HG03280 (cell line): ENCODE measurements at regions not wholly inside any gene's neighbourhood (a gene's known extent, or its start where the extent isn't known, plus 50 kb on each side); places are given as distances from the start of the nearest gene placed in this dataset.
"Not testable (repeated sequence)": the region's sequence is repeated elsewhere in the genome, so short reads cannot be mapped to it uniquely, and the experiment has no call there.

Experiments
- ATAC-seq: cut with Tn5 transposase; IDR thresholded peaks from one replicate; pipeline ENCODE4 v1.9.1; 2021; ENCODE audit warnings: mild to moderate bottlenecking, moderate library complexity; ENCODE audit not compliant: unreplicated experiment

DNA sequence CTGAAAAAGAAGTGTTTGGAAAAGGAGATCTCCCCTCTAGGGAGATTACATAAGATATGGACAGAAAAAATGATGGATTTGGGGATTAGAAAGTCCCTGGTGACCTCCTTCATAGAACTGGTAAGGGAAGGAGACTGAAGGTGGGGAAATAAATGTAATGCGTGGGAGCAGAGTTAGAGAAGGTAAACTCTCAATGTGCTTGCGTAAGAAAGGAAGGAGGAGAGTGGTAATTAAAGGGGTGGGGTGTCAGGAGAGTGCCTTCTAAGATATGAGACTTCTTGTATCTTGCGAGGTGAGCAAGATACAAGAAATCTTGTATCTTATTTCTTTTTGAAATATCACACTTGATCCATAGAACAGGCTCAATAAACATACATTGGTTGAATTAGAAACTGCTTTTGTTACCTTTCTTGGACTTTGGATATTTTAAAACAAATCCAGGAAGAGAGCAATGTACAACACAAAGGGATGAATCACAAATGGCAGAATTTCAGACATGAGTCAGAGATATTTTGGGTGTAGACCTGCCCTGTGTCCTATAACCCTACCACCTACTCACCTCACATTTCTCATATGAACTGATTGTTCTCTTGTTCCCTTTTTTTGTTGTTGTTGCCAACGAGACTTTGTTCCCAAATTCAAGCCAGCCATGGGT, 342.4 kb downstream of the INSIG2 start:
- no peak for ATAC-seq

DNA sequence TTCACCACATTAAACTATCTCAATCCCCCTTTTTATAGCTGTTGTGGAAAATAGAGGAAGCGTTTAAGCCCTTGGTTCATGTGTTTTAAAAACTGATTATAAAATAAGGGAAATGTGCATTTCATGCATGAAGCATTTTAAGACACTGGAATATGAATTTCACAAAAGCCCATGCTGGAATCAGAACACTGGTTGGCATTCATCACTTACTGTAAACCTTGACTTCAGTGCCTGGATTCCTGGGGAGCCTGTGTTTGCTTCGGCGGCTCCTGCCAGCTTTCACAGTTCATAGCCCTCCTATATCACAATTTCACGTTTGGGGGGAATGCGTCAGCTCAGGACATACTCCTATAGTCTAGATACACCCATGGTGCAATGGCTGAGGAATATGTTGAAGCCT, 336.9 kb downstream of the INSIG2 start:
- ATAC-seq: no peak

DNA sequence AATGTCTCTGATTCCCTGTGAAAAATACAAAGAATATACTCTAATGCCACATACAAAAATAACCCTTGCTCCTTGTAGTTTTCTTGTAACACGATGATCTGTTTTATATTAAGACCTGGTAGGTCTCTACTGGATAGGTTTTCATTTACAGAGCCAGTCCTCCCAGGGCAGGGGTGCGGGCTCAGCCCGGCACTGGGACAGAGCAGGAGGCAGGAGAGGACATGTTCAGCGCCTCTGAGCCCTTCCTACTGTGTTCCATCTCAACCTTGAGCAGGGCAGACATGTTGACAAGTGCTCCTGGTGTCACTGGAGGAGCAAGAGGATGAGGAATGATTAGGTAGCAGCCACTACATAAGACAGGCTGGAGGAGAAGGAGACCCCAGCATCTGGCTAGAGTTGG, 335.5 kb downstream of the INSIG2 start:
- ATAC-seq: no peak

DNA sequence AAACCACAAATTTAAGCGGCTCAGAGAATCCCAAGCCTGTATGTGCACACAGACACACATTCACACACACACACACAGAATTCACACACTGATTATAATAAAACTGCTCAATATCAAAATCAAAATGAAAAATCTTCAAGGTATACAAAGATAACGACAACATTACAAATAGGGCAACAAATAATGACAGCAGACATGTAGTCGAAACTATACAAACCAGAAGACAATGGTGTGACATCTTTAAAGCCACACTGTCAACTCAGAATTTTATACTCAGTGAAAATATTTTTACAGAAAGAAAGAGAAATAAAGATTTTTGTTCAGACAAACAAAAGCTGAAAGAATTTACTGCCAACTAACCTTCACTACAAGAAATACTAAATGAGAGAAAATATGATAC, 333.4 kb downstream of the INSIG2 start:
- no peak for ATAC-seq

DNA sequence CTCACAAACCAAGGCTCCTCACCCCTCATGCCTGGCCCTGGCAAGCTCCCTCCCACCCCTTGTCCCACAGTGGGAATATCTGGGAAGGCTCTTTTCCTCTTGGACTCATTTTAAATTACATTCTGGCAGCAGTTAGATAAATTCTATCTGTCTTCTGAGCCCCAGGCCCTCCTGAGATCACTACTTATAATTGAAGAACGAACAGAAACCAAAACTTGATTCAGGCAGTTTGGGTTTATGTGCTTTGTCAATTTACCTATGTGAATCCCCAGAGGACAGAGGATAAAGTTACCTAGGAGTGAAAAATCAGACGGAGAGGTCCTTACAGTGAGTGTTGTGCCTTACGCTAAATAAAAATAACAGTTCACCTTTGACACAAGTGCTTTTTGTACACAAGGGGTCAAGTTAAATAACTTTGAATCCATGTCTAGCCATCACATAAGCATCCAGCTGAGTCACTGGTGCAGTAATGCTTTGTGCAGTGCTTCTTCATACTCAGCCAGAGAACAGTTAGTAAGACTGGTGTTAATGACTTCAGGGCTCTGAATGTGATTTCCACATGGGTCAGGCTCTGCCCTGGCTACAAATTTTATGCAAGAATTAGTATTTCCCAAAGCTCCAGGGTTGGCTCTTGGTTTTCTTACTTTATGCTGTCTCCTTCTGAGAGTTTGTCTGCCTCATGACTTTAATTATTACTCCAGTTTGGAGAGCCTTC, 329.3 kb downstream of the INSIG2 start:
- ATAC-seq: no peak

DNA sequence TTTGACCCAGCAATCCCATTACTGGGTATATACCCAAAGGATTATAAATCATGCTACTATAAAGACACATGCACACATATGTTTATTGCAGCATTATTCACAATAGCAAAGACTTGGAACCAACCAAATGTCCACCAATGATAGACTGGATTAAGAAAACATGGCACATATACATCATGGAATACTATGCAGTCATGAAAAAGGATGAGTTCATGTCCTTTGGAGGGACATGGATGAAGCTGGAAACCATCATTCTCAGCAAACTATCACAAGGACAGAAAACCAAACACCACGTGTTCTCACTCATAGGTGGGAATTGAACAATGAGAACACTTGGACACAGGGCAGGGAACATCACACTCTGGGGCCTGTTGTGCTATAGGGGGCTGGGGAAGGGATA, 326.9 kb downstream of the INSIG2 start:
- ATAC-seq: not testable (repeated sequence)

DNA sequence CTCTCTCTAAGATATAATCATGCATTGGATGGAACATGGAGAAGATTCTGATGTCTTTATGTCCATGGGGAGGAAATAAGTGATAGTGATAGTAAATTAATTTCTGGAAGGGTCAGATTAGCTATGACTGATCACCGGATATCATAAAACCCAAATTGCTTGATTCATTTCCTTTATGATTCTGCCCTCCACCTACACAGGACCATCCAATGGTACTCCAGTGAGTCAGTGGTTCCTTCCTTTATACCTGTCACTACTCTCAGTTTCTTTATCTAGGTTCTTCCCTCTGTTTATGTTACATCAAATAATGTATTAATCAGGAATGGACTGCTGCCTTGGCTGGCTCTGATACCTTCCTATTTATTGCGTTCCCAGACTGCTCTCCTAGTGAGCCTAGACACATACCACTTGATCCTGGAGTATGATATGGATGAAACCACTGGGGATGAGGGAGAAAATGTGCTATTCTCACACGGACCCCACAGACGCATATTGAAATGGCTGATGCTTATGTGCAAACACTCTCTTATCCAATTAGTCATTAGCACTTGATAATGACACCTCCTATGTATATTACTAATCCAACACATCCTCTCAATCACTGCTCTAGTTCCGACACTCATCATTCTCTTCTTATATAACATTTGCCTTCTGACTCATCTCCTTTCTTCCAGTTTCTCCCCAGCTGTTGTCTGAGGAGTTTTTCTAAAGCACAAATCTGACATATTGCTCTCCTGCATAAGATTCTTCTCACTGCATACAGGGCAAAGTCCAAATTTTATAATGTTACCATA, 315.6 kb downstream of the INSIG2 start:
- ATAC-seq: no peak

DNA sequence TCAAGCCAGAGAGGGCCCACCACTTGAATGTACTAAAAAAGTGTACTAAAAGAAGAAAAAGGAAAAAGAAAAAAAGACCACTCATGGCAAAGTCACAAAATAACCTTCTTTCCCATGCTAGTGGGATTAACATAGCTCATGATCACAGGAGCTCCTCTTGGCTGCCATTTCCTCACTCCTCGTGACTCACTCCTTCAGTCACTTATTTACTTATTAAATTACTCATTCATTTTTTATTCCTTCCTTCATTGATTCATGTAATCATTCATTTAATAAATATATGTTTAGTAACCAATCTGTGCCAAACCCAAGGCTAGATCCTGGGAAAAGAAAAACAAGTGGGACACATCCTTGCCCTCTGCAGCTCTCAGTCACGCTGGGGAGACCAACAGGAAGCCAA, 300.5 kb downstream of the INSIG2 start:
- no peak for ATAC-seq

DNA sequence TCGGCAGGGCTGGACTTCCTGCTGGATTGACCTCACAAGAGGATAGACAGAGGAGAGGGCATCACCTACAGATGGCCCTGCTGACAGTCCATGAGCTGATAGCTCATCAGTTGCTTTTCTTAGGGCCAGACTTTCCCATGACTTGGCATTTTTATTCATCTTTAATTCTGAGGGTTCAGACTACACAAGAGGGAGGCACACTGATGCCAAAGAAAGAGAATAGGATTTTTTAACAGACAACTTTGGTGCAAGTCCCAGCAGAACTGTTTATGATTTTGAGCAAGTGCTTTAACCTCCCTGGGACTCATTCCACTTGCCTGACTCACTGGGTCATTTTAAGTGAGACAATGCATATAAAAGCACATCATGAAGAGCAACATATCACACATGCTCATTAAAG, 299.2 kb downstream of the INSIG2 start:
- no peak for ATAC-seq

DNA sequence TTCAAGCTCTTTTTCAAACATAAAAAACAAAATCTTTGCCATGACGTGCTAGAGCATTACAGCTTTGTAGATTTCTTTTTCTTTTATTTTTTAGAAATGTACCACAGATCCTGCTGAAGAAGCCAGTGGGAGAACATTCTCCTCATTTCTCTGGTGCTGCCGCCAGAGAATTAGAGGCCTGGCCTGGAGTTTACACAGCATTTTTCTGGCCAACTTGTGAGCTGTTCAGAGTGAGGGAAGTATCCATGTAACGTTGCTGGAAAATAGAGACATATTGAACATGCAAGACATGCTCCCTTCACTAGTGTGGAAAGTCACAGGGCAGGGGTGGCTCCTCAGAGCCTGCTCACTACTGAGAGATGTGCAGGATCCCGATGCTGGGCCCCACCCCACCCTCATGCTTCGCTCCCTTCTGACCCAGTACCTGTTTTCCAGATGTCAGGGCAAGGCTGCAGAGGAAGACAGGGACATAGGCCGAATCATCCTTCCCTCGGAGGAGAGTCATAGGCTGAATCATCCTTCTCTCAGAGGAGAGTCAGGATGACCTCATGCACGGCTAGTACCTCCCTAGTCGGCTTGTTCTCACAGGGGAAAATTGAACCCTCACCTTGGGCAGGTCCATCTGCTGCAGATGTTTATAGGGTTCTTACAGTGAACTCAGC, 298.5 kb downstream of the INSIG2 start:
- ATAC-seq: no peak

DNA sequence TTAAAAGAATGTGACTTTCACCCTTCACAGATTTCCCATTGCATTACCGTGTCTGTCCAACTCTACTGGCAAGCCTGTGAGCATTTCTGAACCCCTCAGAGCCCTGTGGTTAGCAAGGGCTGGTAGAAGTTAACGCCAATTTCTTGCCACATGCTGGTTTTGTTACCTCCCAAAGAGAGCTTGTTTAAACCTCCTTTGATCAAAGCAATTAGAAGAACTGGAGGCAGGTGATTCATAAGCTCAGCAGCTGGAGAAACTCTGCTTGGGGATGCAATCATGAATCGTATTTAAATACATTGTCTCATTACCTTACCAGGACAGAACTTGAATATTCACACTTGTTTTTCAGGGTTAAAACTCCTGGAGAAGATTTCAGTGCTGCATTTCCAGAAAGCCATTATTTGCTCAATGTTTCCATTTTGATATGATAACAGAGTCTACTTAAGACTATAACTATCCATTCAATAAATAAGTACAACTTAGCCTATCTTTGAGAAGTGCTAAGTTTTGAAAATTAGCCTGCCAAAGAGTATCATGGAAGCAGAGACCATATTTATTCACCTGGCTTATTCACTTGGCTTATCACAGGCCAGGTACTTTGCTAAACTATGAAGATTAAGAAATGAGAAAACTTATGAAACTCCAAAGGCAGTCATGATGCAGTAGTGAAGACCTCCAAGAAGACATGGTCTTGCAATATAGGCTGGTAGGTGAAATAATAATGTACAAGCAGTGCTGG, 292.8 kb downstream of the INSIG2 start:
- no peak for ATAC-seq

DNA sequence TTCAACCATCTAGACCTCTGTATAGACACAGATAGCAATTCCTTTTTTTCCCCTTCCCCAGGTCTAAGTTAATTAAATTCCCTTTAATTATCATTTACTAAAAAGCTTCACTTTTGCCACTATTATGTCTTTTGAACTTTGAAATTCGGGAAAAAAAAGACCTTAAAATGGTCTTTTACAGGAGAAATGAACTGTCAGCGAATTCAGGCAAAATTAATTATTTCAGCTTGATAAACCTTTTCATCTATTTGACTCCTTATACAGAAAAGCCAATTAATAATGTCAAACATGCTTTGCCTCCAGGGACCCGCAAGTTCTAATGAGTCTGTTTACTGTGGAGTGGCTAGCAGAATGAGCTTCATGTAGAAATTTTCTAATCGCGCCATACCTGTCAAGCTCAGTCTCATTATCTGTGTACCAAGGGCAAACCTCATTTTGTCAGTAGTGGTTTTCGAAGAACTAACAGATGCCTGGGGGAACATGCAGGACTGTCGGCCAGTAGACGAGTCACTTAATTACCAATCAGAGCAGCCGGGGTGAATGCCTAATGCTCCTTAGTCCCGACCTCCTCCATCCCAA, 287.7 kb downstream of the INSIG2 start:
- no peak for ATAC-seq

DNA sequence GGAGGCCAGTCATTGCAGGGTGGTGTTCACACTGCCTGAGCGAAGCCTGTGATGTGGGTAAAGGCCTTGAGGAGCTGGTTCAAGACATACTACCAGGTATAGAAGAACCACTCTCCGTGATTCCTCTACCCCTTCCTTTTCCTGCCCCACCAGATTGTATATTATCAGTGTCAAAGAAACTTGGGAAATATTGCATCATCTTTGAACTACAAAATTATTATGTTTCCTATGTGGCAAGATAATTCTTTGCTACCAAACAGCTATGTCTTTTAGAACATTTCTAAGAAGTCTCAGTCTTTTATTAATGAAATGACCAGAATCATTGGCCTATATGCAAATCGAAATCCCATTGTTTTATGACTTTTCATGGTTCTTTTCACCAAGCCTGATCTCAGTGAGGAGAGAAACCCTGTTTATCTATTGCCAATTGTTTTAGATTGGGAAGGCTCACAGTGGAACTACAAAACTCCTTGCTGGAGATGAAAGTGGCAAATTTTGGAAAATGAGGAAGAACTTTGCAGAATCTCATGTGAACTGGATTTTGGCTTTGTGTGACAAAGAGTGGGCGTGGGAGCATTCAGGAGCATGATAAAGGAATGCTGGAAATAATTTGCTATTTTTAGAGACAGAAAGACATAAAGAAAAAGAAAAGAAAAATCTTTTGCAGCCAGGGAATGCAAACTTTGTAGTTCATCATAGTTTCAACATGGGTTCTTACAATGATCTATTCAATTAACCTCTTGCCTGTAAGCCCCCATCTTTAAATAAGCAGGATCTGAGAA, 286.9 kb downstream of the INSIG2 start:
- ATAC-seq: no peak

DNA sequence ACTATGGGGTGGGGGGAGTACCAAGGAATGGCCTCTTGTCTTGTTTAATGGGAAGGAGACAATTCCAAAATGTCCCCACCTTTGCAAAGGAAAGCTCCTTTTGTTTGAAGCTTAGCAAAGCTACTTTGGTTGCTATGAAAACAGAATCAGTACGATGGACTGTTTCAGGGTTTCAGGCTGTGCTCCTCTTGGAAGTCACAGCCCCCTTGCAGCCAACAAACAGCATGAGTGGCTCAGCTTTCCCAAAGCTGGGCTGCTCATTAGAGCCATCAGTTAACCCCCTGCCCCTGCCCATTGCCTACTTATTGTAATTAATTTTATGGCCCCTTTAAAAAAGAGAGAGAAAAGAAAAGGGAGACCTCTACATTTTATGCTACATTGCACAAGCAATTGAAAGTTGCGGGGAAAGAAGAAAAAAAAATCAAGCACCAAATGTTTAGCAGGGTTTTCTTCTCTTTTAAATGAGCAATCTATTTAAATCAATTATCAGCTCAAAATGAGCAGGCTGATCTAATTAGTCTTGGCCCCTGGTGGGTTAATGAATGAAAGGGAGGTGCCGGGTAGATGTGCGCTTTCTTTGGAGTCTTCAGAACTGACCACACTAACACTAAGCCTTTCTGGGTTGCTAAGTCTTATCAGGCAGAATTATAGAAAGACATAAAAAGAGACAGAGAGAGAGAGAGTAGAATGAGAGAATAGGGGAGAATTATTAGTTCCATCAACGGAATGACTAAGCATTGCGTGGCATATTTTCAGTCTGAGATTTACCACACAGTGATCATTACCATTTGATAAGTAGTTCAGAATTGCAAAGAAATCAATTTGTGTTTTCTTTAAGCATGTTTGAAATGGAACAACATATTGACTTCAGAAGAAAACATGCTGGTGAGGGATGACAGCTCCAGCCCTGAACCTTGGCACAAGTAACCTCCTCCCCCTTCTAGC, 284.9 kb downstream of the INSIG2 start:
- ATAC-seq: no peak

DNA sequence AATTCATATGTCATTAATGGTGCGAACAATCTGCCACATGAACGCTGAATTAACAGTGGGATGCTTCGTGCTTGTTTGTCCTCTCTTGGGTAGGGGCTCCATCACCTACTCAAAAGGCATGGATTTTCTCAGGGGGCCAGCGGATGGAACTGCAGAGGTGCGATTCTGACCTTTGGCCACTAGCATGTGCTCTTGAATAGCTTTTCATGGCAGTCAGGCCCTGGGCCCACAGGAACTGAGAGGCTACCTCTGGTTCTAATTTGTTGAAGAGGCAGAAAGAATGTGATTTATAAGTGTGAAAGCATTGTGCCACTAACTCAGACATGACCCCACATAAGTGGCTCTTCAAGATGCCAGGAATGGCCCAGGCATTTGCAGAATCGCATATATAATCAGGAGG, 283.2 kb downstream of the INSIG2 start:
- no peak for ATAC-seq

DNA sequence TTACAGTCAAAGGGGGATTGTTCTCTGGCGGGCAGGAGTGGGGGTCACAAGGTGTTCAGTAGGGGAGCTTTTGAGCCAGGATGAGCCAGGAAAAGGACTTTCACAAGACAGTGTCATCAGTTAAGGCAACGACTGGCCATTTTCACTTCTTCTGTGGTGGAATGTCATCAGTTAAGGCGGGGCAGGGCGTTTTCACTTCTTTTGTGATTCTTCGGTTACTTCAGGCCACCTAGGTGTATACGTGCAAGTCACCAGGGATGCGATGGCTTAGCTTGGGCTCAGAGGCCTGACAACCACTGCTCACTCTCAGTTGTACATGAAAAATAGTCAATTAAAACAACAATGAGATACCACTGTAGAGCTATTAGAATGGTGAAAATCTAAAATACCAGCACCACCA, 281.2 kb downstream of the INSIG2 start:
- not testable (repeated sequence) for ATAC-seq

DNA sequence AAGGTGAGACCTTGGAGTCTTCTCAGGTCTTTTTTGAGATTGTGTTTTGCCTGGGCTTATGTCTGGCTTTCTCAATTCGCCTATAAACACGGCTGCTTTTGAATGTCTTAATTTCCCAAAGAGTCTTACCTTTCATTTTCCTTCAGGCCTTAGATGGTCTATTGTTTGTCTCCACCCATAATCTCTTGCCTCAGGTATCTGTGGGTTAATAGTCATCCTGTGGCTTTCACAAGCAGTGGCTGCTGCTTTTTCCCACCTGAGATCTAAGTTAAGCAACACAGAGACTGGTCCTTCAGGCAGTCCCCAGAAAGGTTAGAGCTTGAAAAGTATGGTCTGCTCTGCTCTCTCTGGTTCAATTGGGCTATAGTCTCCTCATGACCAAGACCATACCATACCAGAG, 275.3 kb downstream of the INSIG2 start:
- no peak for ATAC-seq

DNA sequence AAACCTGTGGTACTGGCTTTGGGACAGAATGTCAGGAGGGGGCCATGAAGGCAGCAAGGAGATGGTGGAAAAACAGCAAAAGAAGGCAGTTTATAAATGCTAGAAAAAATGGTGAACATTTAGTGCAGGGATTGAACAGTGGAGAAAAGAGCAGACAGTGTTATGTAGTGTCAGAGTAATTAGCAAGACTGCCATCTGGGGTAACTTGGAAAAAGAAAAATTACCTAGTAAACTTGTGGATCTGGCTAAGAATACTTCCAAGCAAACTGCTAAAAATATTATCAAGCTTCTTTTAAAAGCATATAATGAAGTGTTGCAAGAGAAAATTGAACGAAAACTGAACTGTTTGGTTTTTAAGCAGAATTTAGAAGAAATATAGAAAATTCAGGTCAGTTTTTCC, 267.8 kb downstream of the INSIG2 start:
- no peak for ATAC-seq

DNA sequence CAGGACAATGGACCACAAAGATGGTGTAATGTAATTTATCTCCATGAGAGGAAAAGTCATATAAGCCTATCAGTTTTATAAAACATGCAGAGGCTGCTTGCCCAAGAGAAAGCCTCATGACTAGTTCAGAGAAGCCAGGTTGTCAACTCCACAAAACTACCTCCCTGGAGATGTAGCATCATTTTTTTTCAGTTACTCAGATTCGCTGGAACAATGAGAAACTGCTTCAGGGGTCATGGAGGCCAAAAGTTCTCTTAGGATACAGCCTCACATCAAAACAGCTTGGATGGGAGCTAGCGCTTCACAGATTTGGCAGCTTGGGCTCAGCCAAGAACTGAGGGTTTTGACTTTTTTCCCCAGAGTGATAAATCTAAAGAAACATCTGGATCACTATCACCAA, 263.5 kb downstream of the INSIG2 start:
- ATAC-seq: no peak
